H1 (cell line): ENCODE measurements at regions not wholly inside any gene's neighbourhood (a gene's known extent, or its start where the extent isn't known, plus 50 kb on each side); places are given as distances from the start of the nearest gene placed in this dataset.

Experiments used
- CTCF ChIP-seq, 3 experiments: IDR thresholded peaks; 1 replicate in 2 of 3; 2 replicates in 1 of 3; pipeline versions ENCODE4 v1.5.1 to v1.6.1; 2011; ENCODE audit warnings: low read length in 3 of 3, mild to moderate bottlenecking in 3 of 3, inconsistent platforms in 2 of 3, low read depth in 1 of 3, moderate library complexity in 1 of 3; ENCODE audit not compliant: insufficient read depth in 1 of 3; ENCODE audit errors: control extremely low read depth in 1 of 3
- MAFK ChIP-seq: IDR thresholded peaks from 2 replicates; pipeline ENCODE4 v1.6.1; 2012; ENCODE audit warnings: low read depth, mild to moderate bottlenecking, improper control_type of control experiment, low read length
- POLR2A ChIP-seq, 2 experiments: IDR thresholded peaks; 1 replicate in 1 of 2; 2 replicates in 1 of 2; pipeline ENCODE4 v1.6.1; 2011; ENCODE audit warnings: low read depth in 2 of 2, low read length in 2 of 2, mild to moderate bottlenecking in 2 of 2; ENCODE audit errors: control extremely low read depth in 1 of 2
- ZNF274 ChIP-seq: IDR thresholded peaks from 2 replicates; pipeline ENCODE4 v1.7.0; 2012; ENCODE audit warnings: low read length, borderline replicate concordance; ENCODE audit errors: extremely low read depth

- TF ChIP-seq ZNF274 (no peak), POLR2A (IDR thresholded peaks at IDR 0.05; ENCODE audit: control extremely low read depth in 1 of 2, low read depth in 2 of 2, low read length in 2 of 2) (no peak), CTCF (IDR thresholded peaks at IDR 0.05; ENCODE audit: control extremely low read depth in 1 of 3, insufficient read depth in 1 of 3, low read depth in 1 of 3, low read length in 3 of 3) (no peak), MAFK (no peak)
Measured at GRCh38 chr12:25745281-25745680, 192.2 kb upstream of the LMNTD1 start.
